Upper lobe of left lung (tissue), 4 donors: ENCODE measurements at regions not wholly inside any gene's neighbourhood (a gene's known extent, or its start where the extent isn't known, plus 50 kb on each side); places are given as distances from the start of the nearest gene placed in this dataset.

Source experiments
- CTCF ChIP-seq, 6 experiments: fragments of 450-650 bp in 4 of 6; fragments of 200-600 bp in 2 of 6; sonication (generic) in 2 of 6; IDR thresholded peaks; one replicate each; pipeline ENCODE4 v1.5.1; 2016 to 2019; ENCODE audit warnings: antibody characterized with exemption in 6 of 6
- POLR2A ChIP-seq, 4 donors: fragments of 450-650 bp; IDR thresholded peaks; one replicate each; pipeline ENCODE4 v1.5.1; 2016 to 2017; ENCODE audit warnings: antibody characterized with exemption in 4 of 4, mild to moderate bottlenecking in 2 of 4

- no peak for TF ChIP-seq CTCF (IDR thresholded peaks at IDR 0.05)
- TF ChIP-seq POLR2A (IDR thresholded peaks at IDR 0.05): no peak
Observed at GRCh38 chr12:68559984-68560850, 50.5 kb upstream of the RAP1B start.
